ENCODE measurements at regions not wholly inside any gene's neighbourhood (a gene's known extent, or its start where the extent isn't known, plus 50 kb on each side); places are given as distances from the start of the nearest gene placed in this dataset.
"Not testable (repeated sequence)": the region's sequence is repeated elsewhere in the genome, so short reads cannot be mapped to it uniquely, and the experiment has no call there.

DNA sequence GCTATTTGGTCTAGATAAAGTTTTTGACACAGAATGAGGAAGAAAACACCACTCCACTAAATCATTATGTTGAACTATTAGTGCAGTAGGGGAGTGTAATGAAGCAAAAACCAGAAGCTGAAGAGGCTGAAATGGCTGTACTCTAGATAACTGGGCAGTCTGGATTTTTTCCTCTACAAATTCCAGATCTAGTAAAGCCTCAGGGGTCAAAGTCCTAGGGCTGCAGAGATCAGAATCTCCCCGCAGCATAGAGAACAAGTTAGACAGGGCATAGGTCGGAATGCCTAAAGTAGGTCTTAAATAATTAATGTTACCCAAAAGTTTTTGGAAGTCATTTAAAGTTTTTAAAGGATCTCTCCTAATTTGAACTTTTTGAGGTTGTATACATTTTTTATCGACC lies 180.9 kb downstream of the OTOP1 start:
- not testable (repeated sequence) for DNase-seq (ENCODE audit: low read depth)

DNA sequence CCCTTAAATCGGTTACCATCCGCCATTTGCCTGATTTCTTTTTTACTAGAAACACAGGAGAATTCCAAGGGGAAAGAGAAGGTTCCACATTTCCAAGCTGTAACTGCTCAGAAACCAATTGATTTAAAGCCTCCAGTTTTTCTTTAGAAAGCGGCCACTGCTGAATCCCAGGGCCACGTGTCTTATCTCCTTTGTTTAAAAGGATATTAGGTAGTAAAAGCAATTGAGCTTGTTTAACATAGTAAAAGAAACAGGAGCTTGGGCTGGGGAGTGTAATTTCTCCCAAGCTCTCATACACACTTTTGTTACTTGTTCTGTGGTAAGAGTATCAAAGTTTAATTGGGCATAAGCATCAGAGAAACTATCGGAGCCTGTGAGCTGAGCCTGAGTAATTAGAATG lies 180.0 kb downstream of the OTOP1 start:
- DNase-seq (ENCODE audit: low read depth) = not testable (repeated sequence)

DNA sequence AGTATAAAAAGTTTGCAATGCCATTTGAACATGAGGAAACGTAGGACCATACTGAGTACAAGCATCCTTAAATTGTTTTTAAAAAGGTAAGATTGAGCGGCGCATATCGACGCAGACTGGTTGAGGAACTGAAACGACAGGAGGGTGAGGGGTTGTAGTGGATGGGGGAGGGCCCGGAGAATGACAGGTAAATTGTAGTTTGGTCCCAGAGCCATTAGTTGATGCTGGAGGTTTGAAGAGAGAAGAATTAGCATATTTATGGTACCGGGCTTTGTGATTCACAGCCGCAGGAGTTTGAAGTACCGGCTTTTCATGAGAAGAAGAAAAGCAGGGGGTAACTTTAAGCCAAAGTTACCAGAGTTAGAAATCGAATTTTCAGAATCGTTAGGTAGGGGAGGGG lies 179.5 kb downstream of the OTOP1 start:
- not testable (repeated sequence) for DNase-seq (ENCODE audit: low read depth)

DNA sequence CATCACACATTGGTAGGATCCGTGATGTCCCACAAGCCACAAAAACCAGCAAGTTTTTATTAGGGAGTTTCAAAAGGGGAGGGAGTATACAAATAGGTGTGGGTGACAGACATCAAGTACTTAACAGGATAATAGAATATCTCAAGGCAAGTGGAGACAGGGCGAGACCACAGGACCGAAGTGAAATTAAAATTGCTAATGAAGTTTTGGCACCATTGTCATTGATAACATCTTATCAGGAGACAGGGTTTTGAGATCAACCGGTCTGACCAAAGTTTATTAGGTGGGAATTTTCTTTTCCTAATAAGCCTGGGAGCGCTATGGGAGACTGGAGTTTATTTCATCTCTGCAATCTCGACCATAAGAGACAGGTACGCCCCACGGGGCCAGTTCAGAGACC lies 178.5 kb downstream of the OTOP1 start:
- DNase-seq (ENCODE audit: low read depth) = not testable (repeated sequence)

DNA sequence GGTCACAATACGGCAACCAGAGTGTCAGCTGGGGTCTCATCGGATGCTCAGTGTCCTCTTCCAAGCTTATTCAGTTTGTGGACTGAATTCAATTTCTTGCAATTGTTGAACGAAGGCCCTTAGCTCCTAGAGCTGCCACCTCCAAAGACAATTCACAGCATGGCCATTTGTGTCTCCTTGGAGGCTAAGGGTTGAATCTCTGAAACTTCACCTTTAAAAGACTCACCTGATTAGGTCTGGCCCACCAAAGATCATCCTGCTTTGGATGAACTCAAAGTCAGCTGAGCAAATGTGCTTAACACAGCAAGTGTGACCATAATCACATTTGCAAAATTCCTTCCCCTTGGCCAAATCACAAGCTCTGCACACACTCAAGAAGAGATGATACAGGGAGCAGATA lies 175.9 kb downstream of the OTOP1 start:
- not testable (repeated sequence) for DNase-seq (ENCODE audit: low read depth)

DNA sequence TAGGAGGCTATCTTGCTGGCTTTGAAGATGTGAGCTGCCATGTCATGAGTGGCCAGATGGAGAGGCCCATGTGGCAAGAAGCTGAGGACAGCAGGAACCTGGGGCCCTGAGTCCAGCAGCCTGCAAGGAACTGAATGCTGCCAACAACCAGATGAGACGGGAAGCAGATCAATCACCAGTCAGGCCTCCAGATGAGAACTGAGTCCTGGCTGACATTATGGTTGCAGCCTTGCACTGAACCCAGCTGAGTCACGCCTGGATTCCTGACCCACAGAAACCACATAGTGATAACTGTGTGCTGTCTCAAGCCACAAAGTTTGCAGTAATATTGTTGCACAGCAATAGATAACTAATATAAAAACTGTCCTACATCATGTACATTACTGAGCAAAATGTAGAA lies 173.8 kb downstream of the OTOP1 start:
- DNase-seq (ENCODE audit: low read depth) = not testable (repeated sequence)

DNA sequence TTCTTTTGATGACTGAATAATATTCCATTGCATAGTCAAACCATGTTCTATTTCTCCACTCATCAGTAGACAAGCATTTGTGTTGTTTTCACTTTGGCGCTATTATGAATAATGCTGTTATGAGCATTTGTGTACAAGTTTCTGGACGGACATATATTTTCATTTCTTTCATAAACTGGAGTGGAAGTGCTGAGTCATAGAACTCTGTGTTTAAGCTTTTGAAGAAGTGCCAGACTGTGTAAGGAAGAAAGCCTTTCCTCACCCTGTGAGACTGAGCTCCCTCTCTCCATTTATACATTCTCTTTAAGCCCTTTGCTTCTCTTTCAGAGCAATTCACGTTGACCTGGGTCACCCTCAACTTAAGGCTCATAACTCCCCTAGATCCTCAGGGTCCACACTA lies 169.5 kb downstream of the OTOP1 start:
- not testable (repeated sequence) for DNase-seq (ENCODE audit: low read depth)

DNA sequence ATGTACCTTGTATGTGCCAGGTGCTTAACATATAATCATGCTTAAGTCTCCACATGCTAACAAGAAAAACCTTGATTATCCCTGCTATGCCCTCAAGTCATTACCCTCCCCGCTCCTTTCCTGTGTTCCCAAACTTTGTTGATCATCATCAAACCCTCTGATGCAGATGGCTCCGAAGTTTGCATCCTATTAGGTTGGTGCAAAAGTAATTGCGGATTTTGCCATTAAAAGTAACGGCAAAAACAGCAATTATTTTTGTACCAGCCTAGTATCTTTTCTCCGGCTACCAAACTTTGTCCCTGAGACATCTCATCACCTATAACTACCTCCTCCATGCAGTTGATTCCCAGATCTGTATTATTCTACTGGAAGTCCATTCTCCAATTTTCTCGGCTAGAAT lies 142.6 kb downstream of the OTOP1 start:
- DNase-seq (ENCODE audit: low read depth) = not testable (repeated sequence)

DNA sequence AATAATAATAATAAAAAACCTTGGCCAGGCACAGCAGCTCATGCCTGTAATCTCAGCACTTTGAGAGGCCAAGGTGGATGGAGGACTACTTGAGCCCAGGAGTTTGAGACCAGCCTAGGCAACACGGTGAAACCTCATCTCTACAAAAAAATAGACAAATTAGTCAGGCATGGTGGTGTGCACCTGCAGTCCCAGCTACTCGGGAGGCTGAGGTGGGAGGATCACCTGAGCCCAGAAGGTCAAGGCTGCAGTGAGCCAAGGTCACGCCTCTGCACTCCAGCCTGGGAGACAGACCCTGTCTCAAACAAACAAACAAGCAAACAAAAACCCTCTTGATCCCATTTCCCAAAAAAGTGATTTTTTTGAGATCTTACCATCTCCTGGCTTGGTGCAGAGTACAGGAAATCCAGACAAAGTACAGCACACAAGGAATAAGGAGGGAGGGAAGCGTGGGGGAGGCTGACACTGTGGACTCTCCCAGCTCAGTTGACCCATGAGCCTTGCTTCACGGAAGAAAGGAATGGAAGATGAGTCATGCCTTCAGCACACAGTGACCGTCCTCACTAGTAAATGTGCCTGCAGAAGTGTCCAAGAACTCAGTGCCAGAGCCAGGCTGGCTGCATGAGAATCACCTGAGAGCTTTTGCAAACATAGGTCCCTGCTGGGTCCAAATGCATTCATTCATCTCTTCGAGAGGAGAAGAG lies 136.9 kb downstream of the OTOP1 start:
- DNase-seq (ENCODE audit: low read depth) = not testable (repeated sequence)

DNA sequence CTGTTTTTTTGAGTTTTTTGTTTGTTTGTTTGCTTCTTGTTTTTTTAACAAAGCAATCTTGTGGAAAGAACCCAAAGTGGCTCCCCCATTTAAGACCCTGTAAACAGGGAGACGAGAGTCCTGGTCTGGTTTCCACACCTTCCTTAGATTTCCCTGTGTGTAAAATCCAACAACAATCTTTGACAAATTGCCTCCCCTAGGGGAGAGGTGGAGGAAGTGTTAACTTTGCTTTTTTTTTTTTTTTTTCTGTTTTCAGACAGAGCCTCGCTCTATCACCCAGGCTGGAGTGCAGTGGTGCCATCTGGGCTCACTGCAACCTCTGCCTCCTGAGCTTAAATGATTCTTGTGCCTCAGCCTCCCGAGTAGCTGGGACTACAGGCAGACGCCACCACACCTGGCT lies 136.0 kb downstream of the OTOP1 start:
- not testable (repeated sequence) for DNase-seq (ENCODE audit: low read depth)

DNA sequence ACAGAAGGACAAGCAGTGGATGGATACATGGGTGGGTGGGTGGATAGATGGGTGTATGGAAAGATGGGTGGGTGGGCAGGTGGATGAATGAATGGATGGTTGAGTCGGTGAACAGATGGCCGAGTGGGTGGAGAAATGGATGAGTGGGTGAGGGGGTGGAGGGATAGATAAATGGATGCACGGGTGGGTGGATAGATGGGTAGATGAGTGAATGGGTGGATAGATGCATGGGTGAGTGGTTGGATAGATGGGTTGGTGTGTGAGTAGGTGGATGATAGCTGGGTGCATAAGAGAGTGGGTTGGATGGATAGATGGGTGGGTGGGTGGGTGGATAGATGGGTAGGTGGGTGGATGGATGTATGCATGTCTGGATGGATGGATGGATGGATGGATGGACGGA lies 134.6 kb downstream of the OTOP1 start:
- not testable (repeated sequence) for DNase-seq (ENCODE audit: low read depth)

DNA sequence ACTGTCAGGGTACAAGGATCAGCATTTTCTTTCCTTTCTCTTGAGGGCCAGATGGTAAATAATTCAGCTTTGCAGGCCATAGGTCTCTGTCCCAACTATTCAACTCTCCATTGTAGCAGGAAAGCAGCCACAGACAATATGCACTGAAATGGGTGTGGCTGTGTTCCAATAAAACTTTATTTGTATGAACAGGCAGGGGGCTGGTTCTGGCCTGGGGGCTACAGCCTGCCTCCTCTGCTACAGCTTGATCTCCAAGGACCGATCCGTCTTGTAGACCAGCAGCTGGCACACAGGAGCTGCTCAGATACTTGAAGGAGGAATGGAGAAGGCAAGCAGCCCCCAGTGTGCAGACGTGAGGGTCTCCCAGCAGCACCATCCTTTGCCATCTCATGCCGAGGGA lies 127.1 kb downstream of the OTOP1 start:
- DNase-seq (ENCODE audit: low read depth) = not testable (repeated sequence)

DNA sequence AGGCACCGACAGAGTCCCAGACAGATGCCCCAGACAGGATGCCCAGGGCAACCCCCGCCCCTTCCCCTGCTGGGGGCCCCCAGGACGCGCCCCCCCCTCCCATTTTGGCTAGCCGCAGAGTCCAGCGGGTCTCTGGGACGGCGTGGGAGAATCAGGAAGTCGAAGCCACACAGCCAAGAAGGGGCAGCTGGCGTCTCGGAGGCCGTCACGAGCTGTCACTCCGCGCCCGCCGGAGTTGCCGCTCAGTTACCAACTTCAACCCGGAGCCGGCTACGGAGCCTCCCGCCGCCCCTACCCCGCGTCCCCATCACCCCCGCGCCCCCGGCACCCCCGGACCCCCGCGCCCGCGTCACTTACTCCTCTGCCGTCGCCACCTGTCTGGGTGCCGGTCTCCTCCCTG lies 119.8 kb downstream of the OTOP1 start:
- not testable (repeated sequence) for DNase-seq (ENCODE audit: low read depth)

DNA sequence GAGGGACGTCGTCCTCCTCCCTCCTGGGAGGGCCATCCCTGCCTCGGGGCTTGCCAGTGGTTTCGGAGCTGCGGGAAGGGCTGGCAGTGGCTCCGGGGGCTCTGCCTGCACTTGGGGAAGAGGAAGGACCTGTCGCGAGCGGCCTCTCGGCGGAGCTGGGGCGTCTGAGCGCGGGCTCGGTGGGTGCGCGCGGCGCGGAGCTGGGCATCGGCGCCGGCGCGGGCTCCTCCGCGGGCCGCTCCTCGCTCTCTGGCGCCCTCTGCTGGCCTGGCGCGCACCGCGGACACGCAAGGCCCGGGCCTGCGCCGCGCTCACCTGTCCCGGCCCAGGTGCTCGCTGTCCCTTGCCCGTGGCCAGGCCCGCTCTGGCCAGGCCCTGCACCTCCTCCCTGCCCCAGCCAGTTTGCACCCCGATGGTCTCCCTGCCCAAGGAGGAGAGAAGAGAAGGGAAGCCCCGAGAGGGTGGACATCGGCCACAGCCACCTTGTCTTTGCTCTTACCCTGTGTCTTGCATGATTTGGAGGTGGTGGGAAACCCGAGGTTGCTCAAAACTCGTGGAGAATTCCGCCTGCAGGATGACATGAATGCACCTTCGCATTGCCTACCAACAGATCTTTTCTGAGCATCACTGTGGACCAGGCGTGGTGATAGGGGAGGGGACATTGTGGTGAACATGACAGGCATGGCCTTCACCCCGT lies 119.2 kb downstream of the OTOP1 start:
- peak; percentile 52 for DNase-seq (ENCODE audit: low read depth)

DNA sequence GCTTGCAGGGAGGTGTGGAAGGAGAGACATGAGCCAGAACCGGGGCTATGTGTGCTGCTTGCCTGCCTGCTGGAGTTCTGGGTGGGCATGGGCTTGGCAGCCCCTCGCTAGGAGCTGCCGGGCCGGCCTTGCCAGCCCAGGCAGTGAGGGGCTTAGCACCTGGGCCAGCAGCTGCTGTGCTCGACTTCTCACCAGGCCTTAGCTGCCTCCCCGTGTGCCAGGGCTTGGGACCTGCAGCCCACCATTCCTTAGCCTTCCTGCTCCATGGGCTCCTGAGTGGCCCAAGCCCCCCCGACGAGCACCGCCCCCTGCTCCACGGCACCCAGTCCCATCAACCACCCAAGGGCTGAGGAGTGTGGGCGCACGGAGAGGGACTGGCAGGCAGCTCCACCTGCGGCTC lies 111.3 kb downstream of the OTOP1 start:
- DNase-seq (ENCODE audit: low read depth) = not testable (repeated sequence)

DNA sequence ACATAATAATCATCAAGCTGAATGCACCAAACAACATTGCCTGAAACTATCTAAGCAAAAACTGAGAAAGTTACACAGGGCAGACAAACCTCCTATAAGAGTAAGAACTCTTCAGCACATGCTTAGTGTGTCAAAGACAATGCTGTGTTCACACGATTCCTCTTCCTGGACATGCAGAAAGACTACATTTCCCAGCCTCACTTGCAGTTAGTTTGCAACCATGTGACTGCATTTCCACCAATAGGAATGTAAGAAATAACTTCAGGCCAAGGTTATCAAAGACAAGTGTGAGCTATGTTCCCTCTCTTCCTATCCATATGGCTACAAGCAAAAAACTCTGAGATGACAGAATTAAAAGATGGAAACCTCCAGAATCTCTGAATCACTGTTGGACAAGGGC lies 109.8 kb downstream of the OTOP1 start:
- not testable (repeated sequence) for DNase-seq (ENCODE audit: low read depth)

DNA sequence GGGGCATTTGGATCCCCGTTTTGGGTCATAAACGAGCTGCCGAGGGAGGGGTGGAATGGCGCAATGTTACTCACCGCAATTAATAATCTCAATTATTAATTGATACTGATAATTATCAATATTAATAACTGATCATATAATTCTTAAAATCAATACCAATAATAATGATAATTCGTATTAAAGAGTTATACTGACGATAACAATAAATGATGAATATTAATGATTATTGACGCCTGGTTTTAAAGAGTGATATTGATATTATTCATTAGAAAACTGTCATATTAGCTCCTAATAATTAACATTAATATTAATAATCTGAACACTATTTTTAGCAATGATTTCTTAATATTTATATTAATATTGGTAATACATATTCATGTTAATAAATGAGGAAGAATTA lies 92.4 kb downstream of the OTOP1 start:
- DNase-seq (ENCODE audit: low read depth) = not testable (repeated sequence)

DNA sequence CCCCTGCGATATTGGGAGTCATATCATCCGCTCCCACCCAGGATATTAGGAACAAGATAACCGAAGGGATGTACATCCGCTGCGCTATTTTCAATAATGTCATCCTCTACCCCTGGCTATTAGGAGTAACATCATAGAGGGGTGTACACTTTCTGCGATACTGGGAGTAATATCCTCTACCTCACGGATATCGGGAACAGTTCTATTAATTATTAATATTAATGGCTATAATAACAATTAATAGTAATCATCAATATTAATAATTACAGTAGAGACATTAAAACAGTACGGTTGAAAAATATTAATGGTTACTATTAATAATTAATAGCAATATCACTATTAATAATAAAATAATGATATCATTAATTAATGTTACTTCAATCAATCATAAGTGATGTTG lies 90.1 kb downstream of the OTOP1 start:
- not testable (repeated sequence) for DNase-seq (ENCODE audit: low read depth)
